ACC112 (cell line): ENCODE measurements at regions not wholly inside any gene's neighbourhood (a gene's known extent, or its start where the extent isn't known, plus 50 kb on each side); places are given as distances from the start of the nearest gene placed in this dataset.
"Not testable (repeated sequence)": the region's sequence is repeated elsewhere in the genome, so short reads cannot be mapped to it uniquely, and the experiment has no call there.

Experiments used
- H2AFZ ChIP-seq: fragments of 200-600 bp; sonication (generic); one replicate; pipeline ENCODE4 v1.6.0; 2017; ENCODE audit warnings: antibody characterized with exemption, low read length; ENCODE audit not compliant: unreplicated experiment
- H3K27ac ChIP-seq: fragments of 200-600 bp; sonication (generic); 2 replicates; pipeline ENCODE4 v1.5.1; 2014; ENCODE audit warnings: low read depth, mild to moderate bottlenecking, antibody characterized with exemption, low read length, moderate library complexity
- H3K27me3 ChIP-seq: fragments of 200-600 bp; sonication (generic); 2 replicates; pipeline ENCODE4 v1.6.1; 2014; ENCODE audit warnings: mild to moderate bottlenecking, antibody characterized with exemption, low read length, moderate library complexity, mixed read lengths; ENCODE audit not compliant: insufficient read depth
- H3K36me3 ChIP-seq: fragments of 200-600 bp; sonication (generic); 2 replicates; pipeline ENCODE4 v1.6.1; 2016; ENCODE audit warnings: mild to moderate bottlenecking, antibody characterized with exemption, low read length, moderate library complexity, mixed read lengths; ENCODE audit not compliant: insufficient read depth
- H3K4me1 ChIP-seq: fragments of 200-600 bp; sonication (generic); one replicate; pipeline ENCODE4 v1.6.1; 2016; ENCODE audit warnings: low read length, mixed read lengths; ENCODE audit not compliant: insufficient read depth, unreplicated experiment, control insufficient read depth
- H3K4me3 ChIP-seq: fragments of 200-600 bp; sonication (generic); 2 replicates; pipeline ENCODE4 v1.5.1; 2014; ENCODE audit warnings: mild to moderate bottlenecking, low read depth, low read length
- H3K79me2 ChIP-seq: fragments of 200-600 bp; sonication (generic); one replicate; pipeline ENCODE4 v1.6.0; 2016; ENCODE audit warnings: low read length; ENCODE audit not compliant: control insufficient read depth, unreplicated experiment, insufficient read depth

GRCh38 chr9:86634501-86634900 is 280.3 kb upstream of the TUT7 start:
- no peak overlapping the region for H3K4me3 ChIP-seq
- no peaks in the 10 kb centered on the region for H3K4me1 ChIP-seq
- H3K79me2 ChIP-seq, result no peaks in the 10 kb centered on the region
- H3K27ac ChIP-seq, result no peak overlapping the region
- H3K36me3 ChIP-seq, result no peaks in the 10 kb centered on the region
- H2AFZ ChIP-seq, result no peak overlapping the region
- 0 out of 2 replicates have a peak, but pooled peaks cover 9% of the 10 kb centered on the region for H3K27me3 ChIP-seq

GRCh38 chr9:86633945-86634344 is 279.7 kb upstream of the TUT7 start:
- no peaks in the 10 kb centered on the region for H3K79me2 ChIP-seq
- no peak overlapping the region for H3K27ac ChIP-seq
- 0 out of 2 replicates have a peak, but pooled peaks cover 9% of the 10 kb centered on the region for H3K27me3 ChIP-seq
- H3K4me1 ChIP-seq, result no peaks in the 10 kb centered on the region
- H3K36me3 ChIP-seq, result no peaks in the 10 kb centered on the region
- no peak overlapping the region for H2AFZ ChIP-seq
- H3K4me3 ChIP-seq, result no peak overlapping the region

- Histone ChIP-seq H3K4me3 (no peak overlapping the region), H2AFZ (no peak overlapping the region), H3K36me3 (no peaks in the 10 kb centered on the region), H3K27ac (no peak overlapping the region), H3K4me1 (no peaks in the 10 kb centered on the region), H3K27me3 (0 out of 2 replicates have a peak, but pooled peaks cover 9% of the 10 kb centered on the region), H3K79me2 (no peaks in the 10 kb centered on the region)
These were observed 278.3 kb upstream of the TUT7 start for GRCh38 chr9:86632537-86632936.

GRCh38 chr9:86629530-86629929 is 275.3 kb upstream of the TUT7 start:
- Histone ChIP-seq H3K27me3 (0 out of 2 replicates have a peak, but pooled peaks cover 5% of the 10 kb centered on the region), H3K4me3 (no peak overlapping the region), H2AFZ (no peak overlapping the region), H3K36me3 (no peaks in the 10 kb centered on the region), H3K79me2 (no peaks in the 10 kb centered on the region), H3K4me1 (no peaks in the 10 kb centered on the region), H3K27ac (no peak overlapping the region)

- Histone ChIP-seq H2AFZ (no peak overlapping the region), H3K79me2 (no peaks in the 10 kb centered on the region), H3K27ac (no peak overlapping the region), H3K4me1 (no peaks in the 10 kb centered on the region), H3K27me3 (no peaks in the 10 kb centered on the region), H3K4me3 (no peak overlapping the region), H3K36me3 (no peaks in the 10 kb centered on the region)
These were observed 272.6 kb upstream of the TUT7 start for GRCh38 chr9:86626802-86627201.

GRCh38 chr9:86624630-86625029 is 270.4 kb upstream of the TUT7 start:
- no peaks in the 10 kb centered on the region for H3K36me3 ChIP-seq
- H3K27ac ChIP-seq, result no peak overlapping the region
- H3K4me1 ChIP-seq, result no peaks in the 10 kb centered on the region
- H3K27me3 ChIP-seq, result no peaks in the 10 kb centered on the region
- no peak overlapping the region for H3K4me3 ChIP-seq
- no peaks in the 10 kb centered on the region for H3K79me2 ChIP-seq
- no peak overlapping the region for H2AFZ ChIP-seq

GRCh38 chr9:86614871-86615849 is 260.9 kb upstream of the TUT7 start:
- Histone ChIP-seq H3K27ac (no peak overlapping the region), H3K4me3 (no peak overlapping the region), H3K27me3 (no peaks in the 10 kb centered on the region), H2AFZ (no peak overlapping the region), H3K79me2 (no peaks in the 10 kb centered on the region), H3K36me3 (no peaks in the 10 kb centered on the region), H3K4me1 (no peaks in the 10 kb centered on the region)

- H3K27me3 ChIP-seq, result no peaks in the 10 kb centered on the region
- no peaks in the 10 kb centered on the region for H3K4me1 ChIP-seq
- no peak overlapping the region for H3K4me3 ChIP-seq
- no peak overlapping the region for H3K27ac ChIP-seq
- no peaks in the 10 kb centered on the region for H3K36me3 ChIP-seq
- no peaks in the 10 kb centered on the region for H3K79me2 ChIP-seq
- H2AFZ ChIP-seq, result no peak overlapping the region
These were observed 259.7 kb upstream of the TUT7 start for GRCh38 chr9:86613943-86614342.

- H3K36me3 ChIP-seq, H3K27ac ChIP-seq, H2AFZ ChIP-seq, H3K79me2 ChIP-seq, H3K27me3 ChIP-seq, H3K4me1 ChIP-seq, H3K4me3 ChIP-seq: not testable (repeated sequence)
These were observed 257.3 kb upstream of the TUT7 start for GRCh38 chr9:86611534-86611933.

GRCh38 chr9:86605303-86605702 is 251.1 kb upstream of the TUT7 start:
- H2AFZ ChIP-seq, result no peak overlapping the region
- peaks cover 6% of the 10 kb centered on the region for H3K4me1 ChIP-seq
- no peak overlapping the region for H3K27ac ChIP-seq
- no peaks in the 10 kb centered on the region for H3K27me3 ChIP-seq
- H3K79me2 ChIP-seq, result no peaks in the 10 kb centered on the region
- no peak overlapping the region for H3K4me3 ChIP-seq
- no peaks in the 10 kb centered on the region for H3K36me3 ChIP-seq

GRCh38 chr9:86604741-86605140 is 250.5 kb upstream of the TUT7 start:
- H3K27me3 ChIP-seq, result no peaks in the 10 kb centered on the region
- H3K36me3 ChIP-seq, result no peaks in the 10 kb centered on the region
- no peaks in the 10 kb centered on the region for H3K79me2 ChIP-seq
- H3K4me3 ChIP-seq, result no peak overlapping the region
- H2AFZ ChIP-seq, result no peak overlapping the region
- H3K4me1 ChIP-seq, result peaks cover 6% of the 10 kb centered on the region
- H3K27ac ChIP-seq, result no peak overlapping the region
